ENCODE measurements at regions not wholly inside any gene's neighbourhood (a gene's known extent, or its start where the extent isn't known, plus 50 kb on each side); places are given as distances from the start of the nearest gene placed in this dataset.

DNA sequence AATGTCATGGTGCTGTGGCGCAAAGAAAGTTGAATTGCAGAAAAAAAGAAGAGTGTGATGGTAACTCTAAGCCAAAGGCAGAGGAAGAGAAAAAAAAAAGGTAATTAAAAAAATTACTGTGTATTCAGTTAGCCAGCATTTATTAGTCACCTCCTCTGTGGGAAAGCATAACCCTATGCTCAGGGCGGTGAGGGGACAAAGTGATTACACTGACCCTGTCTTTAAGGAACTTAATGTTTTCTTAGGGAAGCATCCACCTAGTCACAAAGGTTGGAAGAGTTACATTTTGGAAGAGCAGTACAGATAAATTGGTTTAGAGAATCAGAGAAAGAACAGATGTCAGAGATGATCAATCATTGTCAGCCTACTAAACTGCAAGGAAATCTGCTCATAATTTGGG, 410.3 kb downstream of the CDH11 start:
- TF ChIP-seq, protein P1, sequence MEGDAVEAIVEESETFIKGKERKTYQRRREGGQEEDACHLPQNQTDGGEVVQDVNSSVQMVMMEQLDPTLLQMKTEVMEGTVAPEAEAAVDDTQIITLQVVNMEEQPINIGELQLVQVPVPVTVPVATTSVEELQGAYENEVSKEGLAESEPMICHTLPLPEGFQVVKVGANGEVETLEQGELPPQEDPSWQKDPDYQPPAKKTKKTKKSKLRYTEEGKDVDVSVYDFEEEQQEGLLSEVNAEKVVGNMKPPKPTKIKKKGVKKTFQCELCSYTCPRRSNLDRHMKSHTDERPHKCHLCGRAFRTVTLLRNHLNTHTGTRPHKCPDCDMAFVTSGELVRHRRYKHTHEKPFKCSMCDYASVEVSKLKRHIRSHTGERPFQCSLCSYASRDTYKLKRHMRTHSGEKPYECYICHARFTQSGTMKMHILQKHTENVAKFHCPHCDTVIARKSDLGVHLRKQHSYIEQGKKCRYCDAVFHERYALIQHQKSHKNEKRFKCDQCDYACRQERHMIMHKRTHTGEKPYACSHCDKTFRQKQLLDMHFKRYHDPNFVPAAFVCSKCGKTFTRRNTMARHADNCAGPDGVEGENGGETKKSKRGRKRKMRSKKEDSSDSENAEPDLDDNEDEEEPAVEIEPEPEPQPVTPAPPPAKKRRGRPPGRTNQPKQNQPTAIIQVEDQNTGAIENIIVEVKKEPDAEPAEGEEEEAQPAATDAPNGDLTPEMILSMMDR (IDR thresholded peaks at IDR 0.05), result no peak
- TF ChIP-seq POLR2A (IDR thresholded peaks at IDR 0.05), result no peak
- TF ChIP-seq POLR2AphosphoS5 (IDR thresholded peaks at IDR 0.05), result no peak

Measured in prostate gland (tissue), 2 donors.